Nephron progenitor cell (in vitro differentiated cells): ENCODE measurements at regions not wholly inside any gene's neighbourhood (a gene's known extent, or its start where the extent isn't known, plus 50 kb on each side); places are given as distances from the start of the nearest gene placed in this dataset.
"Not testable (repeated sequence)": the region's sequence is repeated elsewhere in the genome, so short reads cannot be mapped to it uniquely, and the experiment has no call there.

Experiments
- DNase-seq: peaks from one replicate; pipeline ENCODE4 v3.0.0; 2021
- H3K27ac Mint-ChIP-seq: 2 replicates; pipeline ENCODE4 v1.8.0; 2021; ENCODE audit warnings: mild to moderate bottlenecking, moderate library complexity, mixed read lengths
- H3K27me3 Mint-ChIP-seq: 2 replicates; pipeline ENCODE4 v1.8.0; 2021; ENCODE audit warnings: mild to moderate bottlenecking, low read depth, mixed read lengths; ENCODE audit not compliant: poor library complexity
- H3K36me3 Mint-ChIP-seq: 2 replicates; pipeline ENCODE4 v1.8.0; 2021; ENCODE audit warnings: low read depth, mixed read lengths
- H3K4me1 Mint-ChIP-seq: 2 replicates; pipeline ENCODE4 v1.8.0; 2021; ENCODE audit warnings: mixed read lengths
- H3K4me3 Mint-ChIP-seq: 2 replicates; pipeline ENCODE4 v1.8.0; 2021; ENCODE audit warnings: mild to moderate bottlenecking, moderate library complexity, mixed read lengths
- H3K9me3 Mint-ChIP-seq: 2 replicates; pipeline ENCODE4 v1.8.0; 2021; ENCODE audit warnings: mild to moderate bottlenecking, moderate library complexity, mixed read lengths
- CTCF ChIP-seq: fragments of 200-600 bp; sonication (generic); IDR thresholded peaks from 2 replicates; pipeline ENCODE4 v1.5.0; 2021; ENCODE audit warnings: antibody characterized with exemption

DNA sequence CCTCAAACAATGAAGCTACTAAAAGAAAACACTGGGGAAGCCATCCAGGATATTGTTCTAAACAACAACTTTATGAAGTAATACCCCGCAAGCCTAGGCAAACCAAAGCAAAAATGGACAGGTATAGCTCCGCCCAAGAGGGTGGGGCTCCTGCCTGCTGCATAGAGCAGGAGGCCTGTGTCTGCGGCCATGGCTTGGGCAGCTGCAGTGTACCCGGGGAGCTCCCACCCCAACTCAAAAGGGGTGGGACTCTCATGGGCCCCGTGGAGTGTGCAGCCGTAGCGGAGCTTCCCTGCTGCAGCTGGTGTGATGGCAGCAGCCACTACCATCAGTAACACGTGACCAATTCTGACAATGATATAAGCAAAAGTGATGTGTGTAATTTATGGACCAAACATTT lies 264.2 kb upstream of the KITLG start:
- Mint-ChIP-seq H3K36me3 (peaks cover 7% of the 10 kb centered on the region), H3K9me3 (peaks cover 9% of the 10 kb centered on the region), H3K4me3 (no peak overlapping the region), H3K4me1 (peaks cover 5% of the 10 kb centered on the region), H3K27ac (no peak overlapping the region), H3K27me3 (no peaks in the 10 kb centered on the region)
- peak; percentile 2 for DNase-seq
- TF ChIP-seq CTCF, result no peak

DNA sequence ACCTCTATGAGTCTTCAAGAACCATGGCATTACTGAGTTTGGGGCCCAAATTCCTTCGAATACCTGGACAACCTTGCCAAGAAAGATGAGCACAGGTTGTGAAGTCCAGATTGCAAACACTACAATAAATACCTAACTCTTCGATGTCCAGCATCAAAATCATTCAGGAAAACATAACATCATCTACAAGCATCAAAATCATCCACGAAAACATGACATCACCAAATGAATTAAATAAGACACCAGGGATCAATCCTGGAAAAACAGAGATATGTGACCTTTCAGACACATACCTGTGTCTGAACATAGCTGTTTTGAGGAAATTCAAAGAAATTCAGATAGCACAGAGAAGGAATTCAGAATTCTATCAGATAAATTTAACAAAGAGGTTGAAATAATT lies 262.0 kb upstream of the KITLG start:
- Mint-ChIP-seq H3K27me3 (no peaks in the 10 kb centered on the region), H3K4me3 (no peak overlapping the region), H3K36me3 (peaks cover 16% of the 10 kb centered on the region), H3K4me1 (peaks cover 5% of the 10 kb centered on the region), H3K9me3 (peaks cover 24% of the 10 kb centered on the region), H3K27ac (no peak overlapping the region)
- no peak for DNase-seq
- no peak for TF ChIP-seq CTCF

DNA sequence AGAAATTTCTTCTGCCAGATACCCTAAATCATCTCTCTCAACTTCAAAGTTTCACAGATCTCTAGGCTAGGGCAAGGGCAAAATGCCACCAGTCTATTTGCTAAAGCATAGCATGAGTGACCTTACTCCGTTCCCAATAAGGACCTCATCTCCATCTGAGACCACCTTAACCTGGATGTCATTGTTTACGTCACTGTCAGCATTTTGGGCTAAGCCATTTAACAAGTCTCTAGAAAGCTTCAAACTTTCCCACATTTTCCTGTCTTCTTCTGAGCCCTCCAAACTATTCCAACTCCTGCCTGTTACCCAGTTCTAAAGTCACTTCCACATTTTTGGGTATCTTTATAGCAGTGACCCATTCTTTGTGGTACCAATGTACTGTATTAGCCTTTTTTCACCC lies 259.2 kb upstream of the KITLG start:
- H3K9me3 Mint-ChIP-seq, result peaks cover 24% of the 10 kb centered on the region
- no peak overlapping the region for H3K4me3 Mint-ChIP-seq
- no peaks in the 10 kb centered on the region for H3K4me1 Mint-ChIP-seq
- no peak for TF ChIP-seq CTCF
- H3K27ac Mint-ChIP-seq, result no peak overlapping the region
- H3K36me3 Mint-ChIP-seq, result peaks cover 11% of the 10 kb centered on the region
- DNase-seq, result no peak
- H3K27me3 Mint-ChIP-seq, result no peaks in the 10 kb centered on the region

- no peak overlapping the region for H3K27ac Mint-ChIP-seq
- no peaks in the 10 kb centered on the region for H3K4me1 Mint-ChIP-seq
- H3K36me3 Mint-ChIP-seq, result peaks cover 11% of the 10 kb centered on the region
- H3K4me3 Mint-ChIP-seq, result no peak overlapping the region
- TF ChIP-seq CTCF, result no peak
- DNase-seq, result no peak
- peaks cover 24% of the 10 kb centered on the region for H3K9me3 Mint-ChIP-seq
- no peaks in the 10 kb centered on the region for H3K27me3 Mint-ChIP-seq
Observed at GRCh38 chr12:88836156-88836555, 255.9 kb upstream of the KITLG start.

DNA sequence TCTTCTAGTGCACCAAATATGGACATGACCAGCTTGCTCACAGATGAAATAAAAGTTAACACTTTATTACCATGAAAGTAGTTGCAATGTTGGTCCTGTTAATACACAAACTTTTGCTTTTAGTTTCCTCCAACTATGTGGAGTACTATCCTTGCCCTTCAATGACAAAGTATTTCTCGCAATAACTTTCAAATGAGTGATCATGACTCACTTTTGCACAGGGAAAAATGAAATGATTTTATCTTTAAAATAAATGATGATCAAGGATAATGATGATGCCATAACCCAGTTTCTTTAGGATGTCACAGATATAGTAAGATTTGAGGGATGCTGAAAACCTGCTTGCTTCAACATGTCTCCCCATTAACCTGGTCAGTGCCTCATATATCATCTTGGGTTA lies 254.0 kb upstream of the KITLG start:
- Mint-ChIP-seq H3K36me3 (peaks cover 6% of the 10 kb centered on the region), H3K27ac (no peak overlapping the region), H3K9me3 (peaks cover 18% of the 10 kb centered on the region), H3K27me3 (peaks cover 4% of the 10 kb centered on the region), H3K4me1 (no peaks in the 10 kb centered on the region), H3K4me3 (no peak overlapping the region)
- no peak for TF ChIP-seq CTCF
- no peak for DNase-seq

DNA sequence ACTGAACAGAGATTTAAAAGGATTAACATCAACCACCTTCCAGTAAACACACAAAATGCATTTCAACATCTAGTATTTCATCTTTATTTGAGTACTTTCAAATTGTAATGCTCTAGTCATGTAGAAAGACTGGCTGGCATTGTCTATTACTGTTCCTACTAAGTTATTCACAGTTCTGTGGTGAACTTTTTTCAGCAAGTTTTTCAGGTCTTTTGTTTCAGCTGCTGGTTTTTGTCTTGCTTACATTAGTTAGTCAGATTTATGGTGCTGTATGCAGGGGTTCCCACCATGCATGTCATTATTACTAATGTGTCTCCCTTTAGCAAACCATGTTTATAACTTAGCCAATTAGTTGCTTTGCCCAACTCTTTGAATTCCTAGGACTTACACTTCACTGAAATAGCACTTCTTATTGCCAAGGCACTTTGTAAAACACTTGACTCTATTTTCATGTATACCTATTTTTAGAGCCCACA lies 253.4 kb upstream of the KITLG start:
- H3K27me3 Mint-ChIP-seq, result peaks cover 4% of the 10 kb centered on the region
- TF ChIP-seq CTCF, result no peak
- no peak for DNase-seq
- H3K36me3 Mint-ChIP-seq, result peaks cover 5% of the 10 kb centered on the region
- H3K9me3 Mint-ChIP-seq, result peaks cover 16% of the 10 kb centered on the region
- H3K4me1 Mint-ChIP-seq, result no peaks in the 10 kb centered on the region
- H3K4me3 Mint-ChIP-seq, result no peak overlapping the region
- H3K27ac Mint-ChIP-seq, result no peak overlapping the region

DNA sequence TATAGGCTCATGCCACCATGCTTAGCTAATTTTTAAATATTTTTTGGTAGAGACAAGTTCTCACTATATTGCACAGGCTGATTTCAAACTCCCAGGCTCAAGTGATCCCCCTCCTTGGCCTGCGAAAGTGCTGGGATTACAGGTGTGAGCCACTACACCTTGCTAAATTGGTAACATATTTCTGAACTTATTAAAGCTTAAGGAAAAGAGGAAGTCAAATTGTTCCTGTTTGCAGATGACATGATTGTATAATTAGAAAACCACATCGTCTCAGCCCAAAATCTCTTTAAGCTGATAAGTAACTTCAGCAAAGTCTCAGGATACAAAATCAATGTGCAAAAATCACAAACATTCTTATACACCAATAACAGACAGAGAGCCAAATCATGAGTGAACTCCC lies 248.3 kb upstream of the KITLG start:
- not testable (repeated sequence) for H3K36me3 Mint-ChIP-seq, H3K9me3 Mint-ChIP-seq, H3K4me1 Mint-ChIP-seq, H3K27me3 Mint-ChIP-seq, H3K4me3 Mint-ChIP-seq, H3K27ac Mint-ChIP-seq, DNase-seq
